CD14-positive monocyte (primary cell): ENCODE measurements at regions not wholly inside any gene's neighbourhood (a gene's known extent, or its start where the extent isn't known, plus 50 kb on each side); places are given as distances from the start of the nearest gene placed in this dataset.

Source experiments
- DNase-seq, 3 donors: peaks; one replicate each; pipeline ENCODE4 v3.0.0-alpha.2; 2011 to 2022
- H2AFZ ChIP-seq: 2 replicates; pipeline ENCODE4 v1.6.0; 2012; ENCODE audit warnings: mild to moderate bottlenecking, low read depth, low read length, inconsistent platforms; ENCODE audit not compliant: insufficient read depth, poor library complexity, severe bottlenecking
- H3K27ac ChIP-seq, 2 donors: 1 replicate in 1 of 2; 2 replicates in 1 of 2; pipeline ENCODE4 v1.5.1; 2012 to 2013; ENCODE audit warnings: low read length in 2 of 2, control low read depth in 1 of 2, inconsistent platforms in 1 of 2, low read depth in 1 of 2, mild to moderate bottlenecking in 1 of 2
- H3K27me3 ChIP-seq, 2 donors: one replicate each; pipeline versions ENCODE4 v1.6.0 to v1.6.1; 2011 to 2013; ENCODE audit warnings: low read length in 2 of 2; ENCODE audit not compliant: control insufficient read depth in 2 of 2, insufficient read depth in 2 of 2
- H3K36me3 ChIP-seq, 2 donors: replicated peaks in 1 of 2; 1 replicate in 1 of 2; 2 replicates in 1 of 2; pipeline versions ENCODE4 v1.5.1 to v1.6.1; 2012 to 2013; ENCODE audit warnings: low read length in 2 of 2, control low read depth in 1 of 2, inconsistent platforms in 1 of 2, mild to moderate bottlenecking in 1 of 2; ENCODE audit not compliant: insufficient read depth in 2 of 2, control insufficient read depth in 1 of 2
- H3K4me1 ChIP-seq, 2 donors: 1 replicate in 1 of 2; 2 replicates in 1 of 2; pipeline versions ENCODE4 v1.5.1 to v1.6.1; 2012 to 2013; ENCODE audit warnings: low read length in 2 of 2, control low read depth in 1 of 2, inconsistent platforms in 1 of 2, mild to moderate bottlenecking in 1 of 2, moderate library complexity in 1 of 2; ENCODE audit not compliant: insufficient read depth in 2 of 2, control insufficient read depth in 1 of 2
- H3K4me2 ChIP-seq: replicated peaks from 2 replicates; pipeline ENCODE3; 2012; ENCODE audit warnings: low read length, moderate library complexity, mild to moderate bottlenecking; ENCODE audit not compliant: poor library complexity, severe bottlenecking; ENCODE audit errors: extremely low read depth
- H3K4me3 ChIP-seq, 3 experiments: fragments of 200-600 bp in 1 of 3; sonication (generic) in 1 of 3; replicated peaks in 1 of 3; 1 replicate in 2 of 3; 2 replicates in 1 of 3; pipeline ENCODE4 v1.5.1; 2011 to 2013; ENCODE audit warnings: low read length in 3 of 3, mild to moderate bottlenecking in 3 of 3, control low read depth in 2 of 3, low read depth in 2 of 3, inconsistent platforms in 1 of 3, moderate library complexity in 1 of 3
- H3K79me2 ChIP-seq: 2 replicates; pipeline ENCODE4 v1.6.0; 2012; ENCODE audit warnings: mild to moderate bottlenecking, control low read depth, inconsistent platforms, low read length, moderate library complexity; ENCODE audit not compliant: insufficient read depth
- H3K9ac ChIP-seq: 2 replicates; pipeline ENCODE4 v1.6.0; 2017; ENCODE audit warnings: low read length, mild to moderate bottlenecking; ENCODE audit not compliant: insufficient read depth, poor library complexity, severe bottlenecking
- H3K9me3 ChIP-seq, 2 donors: replicated peaks in 1 of 2; 1 replicate in 1 of 2; 2 replicates in 1 of 2; pipeline versions ENCODE4 v1.5.1 to v1.6.1; 2012 to 2013; ENCODE audit warnings: low read length in 2 of 2, control low read depth in 1 of 2; ENCODE audit not compliant: control insufficient read depth in 1 of 2, insufficient read depth in 1 of 2
- H4K20me1 ChIP-seq: 2 replicates; pipeline ENCODE4 v1.6.0; 2012; ENCODE audit warnings: mild to moderate bottlenecking, low read length, control low read depth, moderate library complexity; ENCODE audit not compliant: insufficient read depth
- H3K27ac Mint-ChIP-seq, 7 donors: one replicate each; pipeline ENCODE4 v1.8.0; 2020; ENCODE audit warnings: mild to moderate bottlenecking in 7 of 7, mixed read lengths in 7 of 7, moderate library complexity in 6 of 7, inconsistent platforms in 2 of 7
- H3K27me3 Mint-ChIP-seq, 3 donors: one replicate each; pipeline ENCODE4 v1.8.0; 2021 to 2022; ENCODE audit warnings: low read depth in 3 of 3, mild to moderate bottlenecking in 3 of 3, mixed read lengths in 3 of 3, moderate library complexity in 3 of 3, inconsistent platforms in 1 of 3
- H3K36me3 Mint-ChIP-seq, 2 donors: one replicate each; pipeline ENCODE4 v1.8.0; 2020; ENCODE audit warnings: mixed read lengths in 2 of 2, inconsistent platforms in 1 of 2, mild to moderate bottlenecking in 1 of 2
- H3K4me1 Mint-ChIP-seq: one replicate; pipeline ENCODE4 v1.8.0; 2020; ENCODE audit warnings: mild to moderate bottlenecking, mixed read lengths
- H3K4me3 Mint-ChIP-seq, 2 donors: one replicate each; pipeline ENCODE4 v1.8.0; 2020; ENCODE audit warnings: mild to moderate bottlenecking in 2 of 2, mixed read lengths in 2 of 2, moderate library complexity in 1 of 2
- H3K9me3 Mint-ChIP-seq, 7 donors: one replicate each; pipeline ENCODE4 v1.8.0; 2020 to 2022; ENCODE audit warnings: mixed read lengths in 7 of 7, mild to moderate bottlenecking in 6 of 7, moderate library complexity in 6 of 7, inconsistent platforms in 2 of 7
- CTCF ChIP-seq: fragments of 200-600 bp; IDR thresholded peaks from one replicate; pipeline ENCODE4 v1.8.0; 2022; ENCODE audit warnings: antibody characterized with exemption, mild to moderate bottlenecking
- WGBS: methylation state at CpG from one replicate; pipeline ENCODE4 v1.1.5; 2013; ENCODE audit warnings: missing lambda C conversion rate; ENCODE audit not compliant: insufficient coverage; 5-methylcytosine and 5-hydroxymethylcytosine counted together
- intact Hi-C, 2 donors: fragments of 100-400 bp; cut with micrococcal nuclease; formaldehyde crosslinking; loops; one replicate each; pipeline versions ENCODE4 v1.15.0 to v1.15.1; 2023

DNA sequence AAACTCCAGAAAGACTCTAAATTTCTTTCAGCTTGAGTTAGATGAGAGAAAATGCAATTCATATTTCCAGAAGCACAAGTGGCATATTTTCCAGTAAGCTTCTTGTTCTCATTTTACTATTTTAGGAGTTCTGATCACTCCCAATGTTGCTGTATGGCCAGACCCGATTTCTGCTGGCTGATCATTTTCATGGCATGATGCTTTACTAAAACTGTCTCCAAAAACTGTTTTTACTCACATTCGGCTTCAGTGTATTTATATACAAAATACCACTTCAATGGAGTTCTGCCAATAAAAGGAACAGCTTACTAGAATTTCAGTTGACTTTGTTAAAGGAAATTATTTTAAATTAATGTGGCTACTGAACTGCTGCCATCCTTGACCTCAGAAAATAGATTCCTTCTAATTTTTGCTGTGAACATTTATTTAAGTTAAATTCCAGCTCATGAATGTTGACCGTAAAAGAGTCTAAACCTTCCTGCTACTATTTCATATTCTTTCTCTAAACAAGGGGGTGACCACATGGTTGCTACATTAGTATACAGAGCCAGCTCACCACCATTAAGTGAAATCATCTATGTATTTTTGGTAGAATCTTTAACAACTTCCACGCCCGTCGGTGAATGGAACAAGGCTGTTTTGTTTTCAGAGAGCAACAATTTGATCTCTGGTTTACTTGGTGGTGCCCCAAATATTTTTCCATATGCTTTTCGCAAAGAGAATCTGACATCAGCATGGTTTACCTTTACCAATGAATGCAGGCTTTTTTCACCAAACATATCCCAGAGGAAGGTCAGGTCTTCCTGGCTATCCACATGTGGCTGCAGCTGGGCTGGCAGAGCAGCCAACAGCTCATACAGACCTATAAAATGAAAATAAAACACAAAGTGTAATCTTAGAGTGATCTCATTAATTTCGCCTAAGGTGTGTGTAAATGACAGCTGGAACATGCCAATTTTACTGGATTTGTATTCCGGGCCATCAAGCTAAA is 101.2 kb downstream of the MPP7 start:
- H3K36me3 ChIP-seq = peaks cover 20 to 65% of the 10 kb centered on the region in 2 donors
- H3K9me3 ChIP-seq = no peaks in the 10 kb centered on the region
- no peaks in the 10 kb centered on the region for H3K4me1 Mint-ChIP-seq
- H2AFZ ChIP-seq = no peak overlapping the region
- H3K27ac Mint-ChIP-seq = no peak overlapping the region
- no peaks in the 10 kb centered on the region for H3K79me2 ChIP-seq
- H3K4me2 ChIP-seq = no peak overlapping the region
- no peak overlapping the region for H3K4me3 ChIP-seq
- no peak overlapping the region for H3K27ac ChIP-seq
- intact Hi-C loops = no loop called here
- H4K20me1 ChIP-seq = peaks cover 72% of the 10 kb centered on the region
- DNase-seq = no peak
- WGBS = 100% methylated on average over 1 of the region's 9 CpGs
- no peaks in the 10 kb centered on the region for H3K4me1 ChIP-seq
- H3K27me3 Mint-ChIP-seq = no peaks in the 10 kb centered on the region
- no peak overlapping the region for H3K4me3 Mint-ChIP-seq
- H3K9me3 Mint-ChIP-seq = peaks cover 0 to 6% (median 0%) of the 10 kb centered on the region in 7 donors
- H3K36me3 Mint-ChIP-seq = peaks cover 41 to 58% of the 10 kb centered on the region in 2 donors
- TF ChIP-seq CTCF = no peak
- no peaks in the 10 kb centered on the region for H3K27me3 ChIP-seq
- H3K9ac ChIP-seq = no peak overlapping the region

GRCh38 chr10:28200775-28201174 is 102.1 kb downstream of the MPP7 start:
- no peaks in the 10 kb centered on the region for H3K4me1 Mint-ChIP-seq
- Histone ChIP-seq H3K9ac (no peak overlapping the region), H3K36me3 (peaks cover 22 to 72% of the 10 kb centered on the region in 2 donors), H3K4me1 (no peaks in the 10 kb centered on the region), H3K4me2 (no peak overlapping the region), H3K9me3 (no peaks in the 10 kb centered on the region), H4K20me1 (peaks cover 77% of the 10 kb centered on the region), H3K27ac (no peak overlapping the region), H3K79me2 (no peaks in the 10 kb centered on the region), H3K27me3 (no peaks in the 10 kb centered on the region), H3K4me3 (no peak overlapping the region), H2AFZ (no peak overlapping the region)
- peaks cover 0 to 4% (median 0%) of the 10 kb centered on the region in 7 donors for H3K9me3 Mint-ChIP-seq
- no peak for DNase-seq
- H3K27me3 Mint-ChIP-seq = no peaks in the 10 kb centered on the region
- H3K27ac Mint-ChIP-seq = no peak overlapping the region
- no CpG with 5 or more reads among the region's 1 CpG for WGBS
- intact Hi-C loops = no loop called here
- no peak for TF ChIP-seq CTCF
- peaks cover 45 to 64% of the 10 kb centered on the region in 2 donors for H3K36me3 Mint-ChIP-seq
- H3K4me3 Mint-ChIP-seq = no peak overlapping the region
